ENCODE measurements at regions not wholly inside any gene's neighbourhood (a gene's known extent, or its start where the extent isn't known, plus 50 kb on each side); places are given as distances from the start of the nearest gene placed in this dataset.

- no peak for TF ChIP-seq SPI1 (IDR thresholded peaks at IDR 0.05; ENCODE audit: borderline replicate concordance, insufficient read depth, low read depth, low read length)
Measured at GRCh38 chr22:17283423-17283822, 64.2 kb upstream of the ADA2 start (continued).

- Histone ChIP-seq H3K79me2 (ENCODE audit: control insufficient read depth, insufficient read depth, low read length) (no peaks in the 10 kb centered on the region), H3K9me3 (replicated peaks; ENCODE audit: control insufficient read depth, insufficient read depth, low read length) (no peaks in the 10 kb centered on the region), H3K4me2 (ENCODE audit: control insufficient read depth, insufficient read depth) (peak overlapping the region; percentile 32), H3K4me1 (ENCODE audit: control insufficient read depth, insufficient read depth, low read length) (peaks cover 16% of the 10 kb centered on the region), H3K9ac (ENCODE audit: control insufficient read depth, insufficient read depth, low read length) (peak overlapping the region; percentile 9; the same call in 1 of the 2 replicates), H3K27me3 (replicated peaks in 1 of 2; ENCODE audit: control insufficient read depth in 2 of 2, insufficient read depth in 2 of 2, low read length in 1 of 2) (no peaks in the 10 kb centered on the region), H2AFZ (ENCODE audit: control insufficient read depth, low read depth, low read length) (peak overlapping the region; percentile 57), H3K36me3 (ENCODE audit: control insufficient read depth in 2 of 2, insufficient read depth in 2 of 2, low read length in 1 of 2) (no peaks in the 10 kb centered on the region), H3K27ac (ENCODE audit: control insufficient read depth, insufficient read depth) (no peak overlapping the region; the same call in 1 of the 2 replicates), H3K4me3 (no peak overlapping the region), H4K20me1 (ENCODE audit: control insufficient read depth, insufficient read depth) (no peaks in the 10 kb centered on the region)
- WGBS (ENCODE audit: insufficient coverage, insufficient replicate concordance, low lambda C conversion rate, missing lambda C conversion rate), result 29% methylated on average over 8 of the region's 8 CpGs
- BruUV-seq (replicated peaks), result no TSS peak
- SMC1A ChIA-PET (ENCODE audit: uncharacterized antibody, unreplicated experiment), result interaction anchor here (1.1 to 2.2 kb wide), 4 partner anchors 20 to 220 kb away, joined by 3 to 9 read pairs (median 6); partner anchors contain the start of gene ADA2
- no peak for FAIRE-seq
- CTCF ChIA-PET, result interaction anchor here (2.1 kb wide), 1 partner anchor 109 kb away, joined by 10 read pairs; no protein-coding TSS in a partner anchor
- POLR2A ChIA-PET, result interaction anchor here (1.1 kb wide), 1 partner anchor 61 kb away, joined by 3 read pairs; no protein-coding TSS in a partner anchor
- in situ Hi-C loops (cut with MboI) (no loop called here), intact Hi-C loops (cut with micrococcal nuclease; ENCODE audit: unreplicated experiment) (no loop called here)
- RAD21 ChIA-PET (ENCODE audit: unreplicated experiment), result interaction anchor here (1.1 to 1.3 kb wide), 2 partner anchors 24 to 76 kb away, joined by 3 to 6 read pairs; no protein-coding TSS in a partner anchor
- DNase-seq (ENCODE audit: low read depth, low spot score), result no peak
- ATAC-seq, result no peak
- TF ChIP-seq HDAC6 (IDR thresholded peaks at IDR 0.05; ENCODE audit: unreplicated experiment) (no peak), DPF2 (IDR thresholded peaks at IDR 0.05) (no peak), ZBTB11 (CRISPR knock-in tag; IDR thresholded peaks at IDR 0.05) (no peak), ELK1 (IDR thresholded peaks at IDR 0.05; ENCODE audit: low read depth, low read length) (no peak), BRCA1 (IDR thresholded peaks at IDR 0.05; ENCODE audit: low read depth, low read length) (no peak), RCOR1 (conservative IDR thresholded peaks at IDR 0.05; ENCODE audit: low read depth, low read length) (no peak)
- TF ChIP-seq, protein P1, sequence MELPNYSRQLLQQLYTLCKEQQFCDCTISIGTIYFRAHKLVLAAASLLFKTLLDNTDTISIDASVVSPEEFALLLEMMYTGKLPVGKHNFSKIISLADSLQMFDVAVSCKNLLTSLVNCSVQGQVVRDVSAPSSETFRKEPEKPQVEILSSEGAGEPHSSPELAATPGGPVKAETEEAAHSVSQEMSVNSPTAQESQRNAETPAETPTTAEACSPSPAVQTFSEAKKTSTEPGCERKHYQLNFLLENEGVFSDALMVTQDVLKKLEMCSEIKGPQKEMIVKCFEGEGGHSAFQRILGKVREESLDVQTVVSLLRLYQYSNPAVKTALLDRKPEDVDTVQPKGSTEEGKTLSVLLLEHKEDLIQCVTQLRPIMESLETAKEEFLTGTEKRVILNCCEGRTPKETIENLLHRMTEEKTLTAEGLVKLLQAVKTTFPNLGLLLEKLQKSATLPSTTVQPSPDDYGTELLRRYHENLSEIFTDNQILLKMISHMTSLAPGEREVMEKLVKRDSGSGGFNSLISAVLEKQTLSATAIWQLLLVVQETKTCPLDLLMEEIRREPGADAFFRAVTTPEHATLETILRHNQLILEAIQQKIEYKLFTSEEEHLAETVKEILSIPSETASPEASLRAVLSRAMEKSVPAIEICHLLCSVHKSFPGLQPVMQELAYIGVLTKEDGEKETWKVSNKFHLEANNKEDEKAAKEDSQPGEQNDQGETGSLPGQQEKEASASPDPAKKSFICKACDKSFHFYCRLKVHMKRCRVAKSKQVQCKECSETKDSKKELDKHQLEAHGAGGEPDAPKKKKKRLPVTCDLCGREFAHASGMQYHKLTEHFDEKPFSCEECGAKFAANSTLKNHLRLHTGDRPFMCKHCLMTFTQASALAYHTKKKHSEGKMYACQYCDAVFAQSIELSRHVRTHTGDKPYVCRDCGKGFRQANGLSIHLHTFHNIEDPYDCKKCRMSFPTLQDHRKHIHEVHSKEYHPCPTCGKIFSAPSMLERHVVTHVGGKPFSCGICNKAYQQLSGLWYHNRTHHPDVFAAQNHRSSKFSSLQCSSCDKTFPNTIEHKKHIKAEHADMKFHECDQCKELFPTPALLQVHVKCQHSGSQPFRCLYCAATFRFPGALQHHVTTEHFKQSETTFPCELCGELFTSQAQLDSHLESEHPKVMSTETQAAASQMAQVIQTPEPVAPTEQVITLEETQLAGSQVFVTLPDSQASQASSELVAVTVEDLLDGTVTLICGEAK (IDR thresholded peaks at IDR 0.05; ENCODE audit: borderline replicate concordance), result no peak
- TF ChIP-seq, protein P2, sequence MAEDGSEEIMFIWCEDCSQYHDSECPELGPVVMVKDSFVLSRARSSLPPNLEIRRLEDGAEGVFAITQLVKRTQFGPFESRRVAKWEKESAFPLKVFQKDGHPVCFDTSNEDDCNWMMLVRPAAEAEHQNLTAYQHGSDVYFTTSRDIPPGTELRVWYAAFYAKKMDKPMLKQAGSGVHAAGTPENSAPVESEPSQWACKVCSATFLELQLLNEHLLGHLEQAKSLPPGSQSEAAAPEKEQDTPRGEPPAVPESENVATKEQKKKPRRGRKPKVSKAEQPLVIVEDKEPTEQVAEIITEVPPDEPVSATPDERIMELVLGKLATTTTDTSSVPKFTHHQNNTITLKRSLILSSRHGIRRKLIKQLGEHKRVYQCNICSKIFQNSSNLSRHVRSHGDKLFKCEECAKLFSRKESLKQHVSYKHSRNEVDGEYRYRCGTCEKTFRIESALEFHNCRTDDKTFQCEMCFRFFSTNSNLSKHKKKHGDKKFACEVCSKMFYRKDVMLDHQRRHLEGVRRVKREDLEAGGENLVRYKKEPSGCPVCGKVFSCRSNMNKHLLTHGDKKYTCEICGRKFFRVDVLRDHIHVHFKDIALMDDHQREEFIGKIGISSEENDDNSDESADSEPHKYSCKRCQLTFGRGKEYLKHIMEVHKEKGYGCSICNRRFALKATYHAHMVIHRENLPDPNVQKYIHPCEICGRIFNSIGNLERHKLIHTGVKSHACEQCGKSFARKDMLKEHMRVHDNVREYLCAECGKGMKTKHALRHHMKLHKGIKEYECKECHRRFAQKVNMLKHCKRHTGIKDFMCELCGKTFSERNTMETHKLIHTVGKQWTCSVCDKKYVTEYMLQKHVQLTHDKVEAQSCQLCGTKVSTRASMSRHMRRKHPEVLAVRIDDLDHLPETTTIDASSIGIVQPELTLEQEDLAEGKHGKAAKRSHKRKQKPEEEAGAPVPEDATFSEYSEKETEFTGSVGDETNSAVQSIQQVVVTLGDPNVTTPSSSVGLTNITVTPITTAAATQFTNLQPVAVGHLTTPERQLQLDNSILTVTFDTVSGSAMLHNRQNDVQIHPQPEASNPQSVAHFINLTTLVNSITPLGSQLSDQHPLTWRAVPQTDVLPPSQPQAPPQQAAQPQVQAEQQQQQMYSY (CRISPR knock-in tag; IDR thresholded peaks at IDR 0.05), result no peak
Measured at GRCh38 chr22:17281440-17281841, 62.2 kb upstream of the ADA2 start.

Measured in GM12878 (cell line).